Neuronal stem cell (in vitro differentiated cells): ENCODE measurements at regions not wholly inside any gene's neighbourhood (a gene's known extent, or its start where the extent isn't known, plus 50 kb on each side); places are given as distances from the start of the nearest gene placed in this dataset.

Experiments
- DNase-seq: peaks from one replicate; pipeline ENCODE4 v3.0.0-alpha.2; 2013; ENCODE audit warnings: low spot score
- H2AFZ ChIP-seq: one replicate; pipeline ENCODE4 v1.6.1; 2013; ENCODE audit warnings: mild to moderate bottlenecking, low read length, inconsistent platforms
- H2AK5ac ChIP-seq: 2 replicates; pipeline ENCODE4 v1.6.1; 2013; ENCODE audit warnings: low read depth, mild to moderate bottlenecking, inconsistent platforms, low read length, moderate library complexity, mixed read lengths
- H2BK120ac ChIP-seq: 2 replicates; pipeline ENCODE4 v1.6.1; 2013; ENCODE audit warnings: low read depth, mild to moderate bottlenecking, inconsistent platforms, low read length, moderate library complexity, mixed read lengths
- H2BK12ac ChIP-seq: one replicate; pipeline ENCODE4 v1.6.1; 2013; ENCODE audit warnings: low read length, inconsistent platforms
- H2BK15ac ChIP-seq: 2 replicates; pipeline ENCODE4 v1.6.1; 2013; ENCODE audit warnings: mild to moderate bottlenecking, low read length, inconsistent platforms, mixed read lengths
- H2BK5ac ChIP-seq: one replicate; pipeline ENCODE4 v1.6.1; 2013; ENCODE audit warnings: inconsistent platforms, mild to moderate bottlenecking, low read length, moderate library complexity
- H3K14ac ChIP-seq: one replicate; pipeline ENCODE4 v1.6.1; 2013; ENCODE audit warnings: low read length, inconsistent platforms
- H3K18ac ChIP-seq: 2 replicates; pipeline ENCODE4 v1.6.1; 2013; ENCODE audit warnings: low read length, inconsistent platforms
- H3K23ac ChIP-seq: 2 replicates; pipeline ENCODE4 v1.6.1; 2013; ENCODE audit warnings: low read depth, mild to moderate bottlenecking, mixed read lengths, low read length, inconsistent platforms; ENCODE audit not compliant: poor library complexity
- H3K27ac ChIP-seq: replicated peaks from 3 replicates; pipeline ENCODE4 v1.5.1; 2013; ENCODE audit warnings: low read length, inconsistent platforms
- H3K27me3 ChIP-seq, 3 experiments: 2 replicates each; pipeline ENCODE4 v1.6.1; 2013; ENCODE audit warnings: low read length in 3 of 3, mild to moderate bottlenecking in 2 of 3, inconsistent platforms in 1 of 3, low read depth in 1 of 3, mixed read lengths in 1 of 3, moderate library complexity in 1 of 3; ENCODE audit not compliant: control insufficient read depth in 3 of 3, insufficient read depth in 3 of 3
- H3K36me3 ChIP-seq, 2 donors: replicated peaks in 1 of 2; 2 replicates each; pipeline ENCODE4 v1.6.1; 2013; ENCODE audit warnings: low read length in 2 of 2; ENCODE audit not compliant: control insufficient read depth in 2 of 2, insufficient read depth in 2 of 2
- H3K4ac ChIP-seq: 2 replicates; pipeline ENCODE4 v1.6.1; 2013; ENCODE audit warnings: inconsistent platforms, mild to moderate bottlenecking, low read length, moderate library complexity
- H3K4me1 ChIP-seq, 2 donors: 1 replicate in 1 of 2; 2 replicates in 1 of 2; pipeline ENCODE4 v1.6.1; 2013; ENCODE audit warnings: low read length in 2 of 2, low read depth in 1 of 2; ENCODE audit not compliant: control insufficient read depth in 2 of 2, insufficient read depth in 1 of 2
- H3K4me2 ChIP-seq: one replicate; pipeline ENCODE4 v1.6.1; 2013; ENCODE audit warnings: mild to moderate bottlenecking, low read length, inconsistent platforms; ENCODE audit not compliant: insufficient read depth, poor library complexity, severe bottlenecking
- H3K4me3 ChIP-seq, 2 donors: 2 replicates each; pipeline ENCODE4 v1.5.1; 2013; ENCODE audit warnings: low read length in 2 of 2, mild to moderate bottlenecking in 2 of 2, inconsistent platforms in 1 of 2, moderate library complexity in 1 of 2
- H3K79me1 ChIP-seq: one replicate; pipeline ENCODE4 v1.6.1; 2013; ENCODE audit warnings: low read depth, mild to moderate bottlenecking, inconsistent platforms, low read length, moderate library complexity
- H3K9ac ChIP-seq: one replicate; pipeline ENCODE4 v1.6.1; 2013; ENCODE audit warnings: mild to moderate bottlenecking, low read depth, low read length, inconsistent platforms; ENCODE audit not compliant: poor library complexity
- H3K9me3 ChIP-seq, 2 donors: replicated peaks in 1 of 2; 2 replicates each; pipeline versions ENCODE3 to v1.6.1; 2013; ENCODE audit warnings: low read length in 2 of 2, mild to moderate bottlenecking in 2 of 2, inconsistent platforms in 1 of 2, low read depth in 1 of 2, mixed read lengths in 1 of 2, moderate library complexity in 1 of 2; ENCODE audit not compliant: control insufficient read depth in 2 of 2, insufficient read depth in 1 of 2
- H4K8ac ChIP-seq: one replicate; pipeline ENCODE4 v1.6.1; 2013; ENCODE audit warnings: low read depth, mild to moderate bottlenecking, inconsistent platforms, low read length, moderate library complexity
- H4K91ac ChIP-seq: one replicate; pipeline ENCODE4 v1.6.1; 2013; ENCODE audit warnings: low read length, low read depth, mild to moderate bottlenecking, inconsistent platforms; ENCODE audit not compliant: poor library complexity
- WGBS, 2 donors: extraction: QIAGEN DNeasy Blood & Tissue Kit; methylation state at CpG; one replicate each; pipeline ENCODE4 v1.1.7; 2013; ENCODE audit warnings: missing lambda C conversion rate in 2 of 2, mixed read lengths in 1 of 2; ENCODE audit not compliant: insufficient read length in 2 of 2, insufficient replicate concordance in 1 of 2; ENCODE audit errors: extremely low coverage in 2 of 2; 5-methylcytosine and 5-hydroxymethylcytosine counted together

- Histone ChIP-seq H2AK5ac (no peak overlapping the region), H3K14ac (no peak overlapping the region), H3K4me2 (no peak overlapping the region), H3K9me3 (no peaks in the 10 kb centered on the region), H3K4me3 (no peak overlapping the region), H3K4me1 (no peaks in the 10 kb centered on the region), H2BK12ac (no peak overlapping the region), H2BK15ac (no peak overlapping the region), H3K27ac (no peak overlapping the region), H3K4ac (no peak overlapping the region), H4K91ac (no peak overlapping the region), H2BK5ac (no peak overlapping the region), H3K23ac (no peak overlapping the region), H2BK120ac (no peak overlapping the region), H3K27me3 (no peaks in the 10 kb centered on the region), H3K18ac (no peak overlapping the region), H3K9ac (no peak overlapping the region), H2AFZ (no peak overlapping the region), H4K8ac (no peak overlapping the region), H3K36me3 (no peaks in the 10 kb centered on the region), H3K79me1 (no peaks in the 10 kb centered on the region)
- DNase-seq: no peak
- no CpG with 5 or more reads among the region's 4 CpGs for WGBS, 2 donors
These were observed 75.9 kb upstream of the GREM2 start for GRCh38 chr1:240687820-240688219.

GRCh38 chr1:240683576-240683975, 71.6 kb upstream of the GREM2 start:
- no peak overlapping the region for H3K4me3 ChIP-seq
- no peak overlapping the region for H3K18ac ChIP-seq
- H3K79me1 ChIP-seq: no peaks in the 10 kb centered on the region
- no peak overlapping the region for H2BK15ac ChIP-seq
- H3K14ac ChIP-seq: no peak overlapping the region
- H3K27me3 ChIP-seq: no peaks in the 10 kb centered on the region
- no peak overlapping the region for H3K23ac ChIP-seq
- H2BK120ac ChIP-seq: no peak overlapping the region
- H4K91ac ChIP-seq: no peak overlapping the region
- no peaks in the 10 kb centered on the region for H3K9me3 ChIP-seq
- no peak overlapping the region for H3K4me2 ChIP-seq
- H3K4me1 ChIP-seq: no peaks in the 10 kb centered on the region
- DNase-seq: no peak
- H2AFZ ChIP-seq: no peak overlapping the region
- no peaks in the 10 kb centered on the region for H3K36me3 ChIP-seq
- no peak overlapping the region for H2AK5ac ChIP-seq
- H4K8ac ChIP-seq: no peak overlapping the region
- no peak overlapping the region for H3K4ac ChIP-seq
- no CpG with 5 or more reads among the region's 9 CpGs for WGBS, 2 donors
- H2BK12ac ChIP-seq: no peak overlapping the region
- no peak overlapping the region for H2BK5ac ChIP-seq
- no peak overlapping the region for H3K9ac ChIP-seq
- H3K27ac ChIP-seq: no peak overlapping the region

GRCh38 chr1:240682859-240683242, 70.9 kb upstream of the GREM2 start:
- H4K91ac ChIP-seq: no peak overlapping the region
- H4K8ac ChIP-seq: no peak overlapping the region
- H2BK120ac ChIP-seq: no peak overlapping the region
- no peaks in the 10 kb centered on the region for H3K36me3 ChIP-seq
- H2BK5ac ChIP-seq: no peak overlapping the region
- H3K9ac ChIP-seq: no peak overlapping the region
- H3K4me2 ChIP-seq: no peak overlapping the region
- H3K27ac ChIP-seq: no peak overlapping the region
- no peak overlapping the region for H3K4ac ChIP-seq
- no peak overlapping the region for H3K4me3 ChIP-seq
- H2BK12ac ChIP-seq: no peak overlapping the region
- no CpG with 5 or more reads among the region's 10 CpGs for WGBS, 2 donors
- H3K9me3 ChIP-seq: no peaks in the 10 kb centered on the region
- no peak overlapping the region for H2AK5ac ChIP-seq
- H2BK15ac ChIP-seq: no peak overlapping the region
- H2AFZ ChIP-seq: no peak overlapping the region
- no peak overlapping the region for H3K18ac ChIP-seq
- no peaks in the 10 kb centered on the region for H3K27me3 ChIP-seq
- no peak for DNase-seq
- H3K23ac ChIP-seq: no peak overlapping the region
- H3K79me1 ChIP-seq: no peaks in the 10 kb centered on the region
- no peak overlapping the region for H3K14ac ChIP-seq
- H3K4me1 ChIP-seq: no peaks in the 10 kb centered on the region

GRCh38 chr1:240682166-240682858, 70.4 kb upstream of the GREM2 start:
- H3K4me3 ChIP-seq: no peak overlapping the region
- H3K9ac ChIP-seq: no peak overlapping the region
- H3K27ac ChIP-seq: no peak overlapping the region
- H2BK12ac ChIP-seq: no peak overlapping the region
- H3K23ac ChIP-seq: no peak overlapping the region
- H2BK5ac ChIP-seq: no peak overlapping the region
- no peak overlapping the region for H2AK5ac ChIP-seq
- no peak overlapping the region for H2AFZ ChIP-seq
- H3K4ac ChIP-seq: no peak overlapping the region
- no peaks in the 10 kb centered on the region for H3K9me3 ChIP-seq
- no peaks in the 10 kb centered on the region for H3K27me3 ChIP-seq
- H4K91ac ChIP-seq: no peak overlapping the region
- H3K4me1 ChIP-seq: no peaks in the 10 kb centered on the region
- no peak overlapping the region for H2BK120ac ChIP-seq
- no peak overlapping the region for H2BK15ac ChIP-seq
- H3K18ac ChIP-seq: no peak overlapping the region
- no peak overlapping the region for H3K14ac ChIP-seq
- H3K4me2 ChIP-seq: no peak overlapping the region
- no peak overlapping the region for H4K8ac ChIP-seq
- WGBS, 2 donors: no CpG with 5 or more reads among the region's 6 CpGs
- no peak for DNase-seq
- H3K79me1 ChIP-seq: no peaks in the 10 kb centered on the region
- H3K36me3 ChIP-seq: no peaks in the 10 kb centered on the region
